DND-41 (cell line): ENCODE measurements at regions not wholly inside any gene's neighbourhood (a gene's known extent, or its start where the extent isn't known, plus 50 kb on each side); places are given as distances from the start of the nearest gene placed in this dataset.

ENCODE experiments used
- CTCF ChIP-seq: IDR thresholded peaks from 2 replicates; pipeline ENCODE4 v1.5.1; 2012; ENCODE audit warnings: borderline replicate concordance, low read length, moderate library complexity, mild to moderate bottlenecking; ENCODE audit not compliant: poor library complexity, severe bottlenecking; ENCODE audit errors: extremely low read depth
- EZH2 ChIP-seq: IDR thresholded peaks from 3 replicates; pipeline ENCODE4 v1.6.1; 2012; ENCODE audit warnings: borderline replicate concordance, low read depth, mild to moderate bottlenecking, moderate library complexity, low read length, inconsistent platforms; ENCODE audit not compliant: severe bottlenecking

- TF ChIP-seq CTCF (no peak), EZH2 (no peak)
Measured at GRCh38 chr10:107706096-107706725, 541.7 kb upstream of the SORCS1 start.
